H1 (cell line): ENCODE measurements at regions not wholly inside any gene's neighbourhood (a gene's known extent, or its start where the extent isn't known, plus 50 kb on each side); places are given as distances from the start of the nearest gene placed in this dataset.

ENCODE experiments used
- BCL11A ChIP-seq, 2 experiments: IDR thresholded peaks; one replicate each; pipeline ENCODE4 v1.6.1; 2011; ENCODE audit warnings: low read depth in 2 of 2, low read length in 2 of 2, mild to moderate bottlenecking in 2 of 2
- MAX ChIP-seq: IDR thresholded peaks from 2 replicates; pipeline ENCODE4 v1.6.1; 2012; ENCODE audit warnings: inconsistent platforms

DNA sequence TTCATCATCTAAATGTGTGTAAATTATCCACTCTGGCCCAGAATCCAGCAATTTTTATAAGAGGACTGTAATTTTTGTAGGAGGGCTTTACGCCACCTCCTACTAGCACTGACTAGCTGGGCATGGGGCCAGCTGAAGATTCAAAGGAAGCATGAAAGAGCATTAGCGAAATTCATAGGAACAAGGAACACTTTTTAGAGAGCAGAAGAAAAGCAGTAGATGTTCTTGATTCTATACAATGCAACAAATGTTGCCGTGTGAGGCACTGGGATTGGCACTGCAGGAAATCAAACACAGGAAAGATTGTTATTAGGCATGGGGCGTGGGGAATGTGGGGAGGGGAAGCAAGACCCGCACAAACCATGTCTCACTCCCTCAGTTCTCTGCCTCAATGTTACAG lies 58.4 kb upstream of the PARP1 start (continued):
- TF ChIP-seq MAX, result no peak
- no peak for TF ChIP-seq BCL11A (IDR thresholded peaks at IDR 0.05; ENCODE audit: low read depth in 2 of 2, low read length in 2 of 2)
